Mucosa of gallbladder (tissue), 1 donor: ENCODE measurements at regions not wholly inside any gene's neighbourhood (a gene's known extent, or its start where the extent isn't known, plus 50 kb on each side); places are given as distances from the start of the nearest gene placed in this dataset.

Experiments used
- DNase-seq: peaks from one replicate; pipeline ENCODE4 v3.0.0-alpha.2; 2020; ENCODE audit warnings: low spot score
- donor health status: DM: no; HTN: no; CAD: no.

DNA sequence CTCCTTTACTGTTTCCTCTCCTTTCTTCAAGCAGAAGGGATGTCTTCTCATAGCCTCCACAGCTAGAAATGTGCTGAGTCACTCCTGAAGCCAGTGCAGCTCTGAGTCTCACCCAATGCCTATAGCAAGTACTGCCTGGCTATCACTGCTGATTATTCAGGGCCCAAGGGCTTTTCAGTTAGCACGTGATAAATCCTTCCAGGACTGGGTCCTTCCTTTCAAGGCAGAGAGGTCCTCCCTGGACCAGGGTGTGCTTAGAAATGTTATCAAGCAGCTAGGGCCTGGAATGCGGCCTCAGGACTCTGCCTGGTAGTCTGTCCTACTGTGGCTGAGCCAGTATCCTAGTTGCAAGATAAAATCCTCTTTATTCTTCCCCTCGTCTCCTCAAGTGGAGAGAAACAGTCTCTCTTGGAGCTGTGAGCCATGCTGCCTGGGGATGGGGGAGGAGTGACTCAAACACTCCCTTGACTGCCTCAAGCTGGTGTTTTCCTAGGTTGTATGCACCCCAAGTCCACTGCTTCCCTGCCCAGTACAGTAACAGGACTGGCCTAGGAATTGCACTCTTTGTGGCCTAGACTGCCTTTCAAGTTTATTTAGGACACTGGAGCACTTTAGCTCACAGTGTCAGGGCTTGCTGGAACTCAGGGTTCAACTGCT is 198.7 kb upstream of the SERP2 start:
- no peak for DNase-seq

DNA sequence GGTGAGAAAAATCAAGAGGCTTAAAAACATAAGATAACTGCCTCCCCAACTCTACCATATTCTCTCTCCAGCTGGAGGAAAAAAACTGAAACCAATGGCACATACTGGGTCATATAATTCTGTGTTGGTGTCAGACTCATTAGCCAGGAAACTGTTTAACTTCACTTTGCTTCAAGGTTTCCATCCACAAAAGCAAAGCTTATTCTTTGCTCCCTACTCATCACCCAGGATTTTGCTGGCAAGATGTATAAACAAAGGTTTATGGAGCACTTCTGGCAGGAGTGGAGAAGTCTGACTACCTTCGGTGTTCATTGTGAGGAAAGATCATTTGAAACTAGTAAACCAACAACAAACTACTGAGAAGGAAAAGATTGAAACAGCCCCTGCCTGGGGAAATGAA is 197.5 kb upstream of the SERP2 start:
- DNase-seq, result no peak

DNA sequence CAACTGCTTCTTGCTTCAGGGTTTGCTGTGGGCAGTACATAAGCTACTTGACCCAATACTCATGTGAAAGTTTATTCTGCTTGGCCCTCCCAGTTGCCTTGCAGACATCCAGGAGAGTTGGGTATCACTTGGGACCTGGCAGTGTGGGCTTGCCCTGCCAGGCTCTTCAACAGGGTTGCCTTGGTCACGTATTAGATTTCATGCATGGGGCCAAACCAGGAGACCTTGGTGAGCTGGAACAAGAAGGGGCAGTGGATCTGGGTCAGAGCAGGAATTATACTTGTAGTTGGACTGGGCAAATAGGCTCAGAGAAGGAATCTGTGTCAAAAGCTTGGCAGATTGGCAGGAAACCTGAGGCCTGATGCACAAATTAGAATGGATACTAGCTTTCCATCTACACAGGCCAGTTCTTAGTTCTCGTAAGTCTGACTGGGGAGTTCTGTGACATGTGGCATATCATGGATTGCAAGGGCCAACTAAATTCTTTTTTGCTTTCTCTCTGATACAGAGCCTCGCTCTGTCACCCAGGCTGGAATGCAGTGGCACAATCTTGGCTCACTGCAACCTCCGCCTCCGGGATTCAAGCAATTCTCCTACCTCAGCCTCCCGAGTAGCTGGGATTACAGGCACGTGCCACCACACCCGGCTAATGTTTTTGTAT is 192.6 kb upstream of the SERP2 start:
- no peak for DNase-seq

DNA sequence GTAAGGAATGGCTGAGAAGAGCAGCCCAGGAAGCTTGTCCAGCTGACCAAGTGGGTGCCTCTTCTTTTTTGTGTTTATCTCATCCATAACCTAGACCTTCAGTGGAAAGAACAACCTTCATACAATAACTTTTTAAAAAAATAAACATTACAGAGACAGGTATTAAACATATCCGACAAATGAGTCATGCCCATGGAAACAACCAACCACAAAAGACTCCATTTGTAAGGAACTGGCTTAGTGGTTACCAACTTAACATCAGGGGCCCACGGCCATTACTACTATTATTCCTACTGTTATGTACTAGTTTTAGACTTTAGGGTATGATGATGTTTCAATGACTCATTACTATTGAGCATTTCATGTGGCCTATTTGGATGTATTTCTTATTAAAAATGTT is 191.7 kb upstream of the SERP2 start:
- DNase-seq, result no peak

DNA sequence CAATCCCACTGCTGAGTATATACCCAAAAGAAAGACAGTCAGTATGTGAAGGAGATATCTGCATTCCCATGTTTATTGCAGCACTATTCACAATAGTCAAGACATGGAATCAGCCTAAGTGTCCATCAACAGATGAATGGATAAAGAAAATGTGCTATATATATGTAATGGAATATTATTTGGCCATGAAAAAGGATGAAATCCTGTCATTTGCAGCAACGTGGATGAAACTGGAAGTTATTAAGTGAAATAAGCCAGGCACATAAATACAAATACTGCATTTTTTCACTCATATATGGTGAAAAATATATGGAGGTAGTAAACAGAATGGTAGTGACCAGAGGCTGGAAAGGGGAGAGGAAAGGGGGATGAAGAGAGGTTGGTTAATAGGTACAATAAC is 188.9 kb upstream of the SERP2 start:
- DNase-seq, result no peak

DNA sequence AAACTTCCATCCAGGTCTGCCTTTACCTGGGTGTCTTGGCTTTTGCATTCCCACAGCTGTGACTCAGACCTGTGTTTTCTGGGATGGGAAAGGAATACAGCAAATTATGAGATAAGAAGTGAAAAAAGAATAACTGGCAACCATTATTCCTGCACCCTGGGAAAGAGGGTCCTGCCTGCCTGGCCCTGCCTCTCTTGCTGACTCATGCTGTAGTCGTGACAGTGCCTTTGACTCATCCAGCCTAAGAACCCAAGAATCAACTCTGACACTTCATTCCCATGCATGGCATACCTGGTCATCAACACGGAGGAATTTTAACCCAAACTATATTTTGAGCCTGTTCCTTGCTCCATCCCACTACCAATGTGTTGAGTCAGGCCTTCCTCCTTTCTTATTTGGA is 185.4 kb upstream of the SERP2 start:
- no peak for DNase-seq

DNA sequence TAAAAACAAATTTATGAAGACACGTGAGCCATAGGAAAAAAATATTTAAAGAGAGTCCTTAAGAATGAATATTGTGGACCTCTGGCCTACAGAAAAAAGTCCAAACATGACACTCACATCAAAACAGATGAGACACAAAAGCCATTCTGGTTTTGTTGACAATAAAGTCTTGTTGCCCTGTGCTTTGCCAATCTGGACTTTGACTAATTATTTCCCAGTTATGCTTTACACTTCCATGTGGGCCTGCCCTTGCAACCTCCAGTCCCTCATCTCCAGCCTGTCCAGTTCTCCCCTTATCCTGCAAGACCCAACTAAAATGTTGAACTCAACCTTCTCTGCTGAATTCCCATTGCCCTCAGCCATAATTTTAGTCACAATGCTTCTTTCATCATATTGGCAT is 184.5 kb upstream of the SERP2 start:
- no peak for DNase-seq

DNA sequence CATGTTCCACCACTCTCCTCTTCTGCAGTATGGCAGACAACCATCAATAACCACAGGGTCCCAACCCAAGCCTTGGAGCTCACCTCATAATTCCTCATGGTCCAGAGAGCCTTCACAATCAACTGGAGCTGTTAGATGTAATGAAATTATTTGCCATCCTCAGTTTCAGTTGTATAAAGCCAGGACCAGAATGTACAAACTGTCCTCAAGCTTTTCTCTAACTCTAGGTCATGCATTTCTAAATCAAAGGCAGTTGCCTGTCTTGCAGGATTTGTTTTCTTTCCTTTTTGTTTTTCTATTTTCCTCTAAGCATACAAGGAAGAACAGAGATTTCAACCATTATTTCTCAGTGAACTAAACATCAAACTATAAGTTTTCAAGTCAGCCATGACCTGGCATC is 182.5 kb upstream of the SERP2 start:
- no peak for DNase-seq

DNA sequence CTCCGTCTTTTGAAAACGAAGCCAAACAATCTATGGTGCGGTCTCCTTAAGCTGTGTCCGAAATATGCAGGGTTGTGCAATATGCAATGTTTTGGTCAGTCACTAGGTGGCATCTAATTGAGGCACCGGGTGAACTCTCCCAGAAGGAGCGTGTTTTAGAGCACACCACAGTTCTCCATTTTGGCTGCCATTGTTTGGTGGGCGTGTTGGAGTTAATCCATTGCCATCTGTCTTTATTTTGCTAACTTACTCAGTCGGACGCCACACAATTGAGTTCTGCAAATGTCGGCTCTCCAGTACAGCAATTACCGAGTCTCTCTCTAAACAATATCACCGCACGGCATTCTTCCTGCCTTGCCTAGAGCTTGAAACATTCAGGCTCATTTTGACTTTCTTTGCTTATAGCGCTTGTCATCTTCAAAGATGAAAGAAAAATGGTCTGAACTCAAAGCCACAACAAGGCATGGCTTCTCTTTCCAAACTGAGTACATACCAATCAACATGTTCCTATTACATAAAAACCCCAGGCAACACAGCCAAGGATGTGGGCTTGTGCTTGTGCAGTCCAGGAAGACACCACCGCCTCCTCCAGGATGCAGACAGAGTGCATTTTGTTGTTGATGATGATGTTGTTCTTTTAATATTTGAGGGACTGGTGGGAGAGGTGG is 182.0 kb upstream of the SERP2 start:
- DNase-seq, result peak; percentile 53

DNA sequence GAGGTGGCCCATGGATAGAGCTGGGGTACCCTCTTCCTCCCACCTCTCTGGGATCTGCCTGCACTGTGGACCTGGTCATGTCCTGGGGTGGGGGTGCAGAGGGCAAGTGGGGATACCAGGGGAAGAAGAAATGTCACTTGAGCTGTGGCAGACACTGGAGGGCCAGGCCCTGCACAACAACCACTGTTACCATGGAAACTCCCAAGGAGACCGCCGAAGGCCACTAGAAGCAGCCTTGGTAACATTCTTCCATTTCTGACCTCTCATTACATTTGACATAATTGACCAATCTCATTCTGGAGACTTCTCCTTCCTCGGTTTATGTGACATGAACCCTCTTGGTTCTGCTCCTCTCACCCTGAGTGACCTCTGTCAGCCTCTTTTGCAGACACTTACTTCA is 179.9 kb upstream of the SERP2 start:
- DNase-seq, result no peak

DNA sequence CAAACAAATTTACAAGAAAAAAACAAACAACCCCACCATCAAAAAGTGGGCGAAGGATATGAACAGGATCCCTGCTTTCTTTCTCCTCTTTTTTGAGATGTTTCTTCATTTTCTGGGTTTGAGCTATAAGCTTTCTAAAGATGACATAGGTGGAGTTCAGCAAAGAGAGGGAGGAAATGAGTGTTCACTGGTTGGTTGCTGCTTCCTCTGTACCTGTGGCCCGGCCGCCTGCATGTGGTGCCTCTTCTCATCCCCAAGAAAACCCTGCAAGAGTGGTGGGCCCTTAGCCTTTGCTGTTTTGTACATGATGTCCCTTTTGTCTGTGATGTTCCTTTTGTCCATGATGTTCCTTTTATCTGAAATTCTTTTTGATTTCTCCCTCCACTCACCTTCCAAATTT is 178.4 kb upstream of the SERP2 start:
- DNase-seq, result no peak

DNA sequence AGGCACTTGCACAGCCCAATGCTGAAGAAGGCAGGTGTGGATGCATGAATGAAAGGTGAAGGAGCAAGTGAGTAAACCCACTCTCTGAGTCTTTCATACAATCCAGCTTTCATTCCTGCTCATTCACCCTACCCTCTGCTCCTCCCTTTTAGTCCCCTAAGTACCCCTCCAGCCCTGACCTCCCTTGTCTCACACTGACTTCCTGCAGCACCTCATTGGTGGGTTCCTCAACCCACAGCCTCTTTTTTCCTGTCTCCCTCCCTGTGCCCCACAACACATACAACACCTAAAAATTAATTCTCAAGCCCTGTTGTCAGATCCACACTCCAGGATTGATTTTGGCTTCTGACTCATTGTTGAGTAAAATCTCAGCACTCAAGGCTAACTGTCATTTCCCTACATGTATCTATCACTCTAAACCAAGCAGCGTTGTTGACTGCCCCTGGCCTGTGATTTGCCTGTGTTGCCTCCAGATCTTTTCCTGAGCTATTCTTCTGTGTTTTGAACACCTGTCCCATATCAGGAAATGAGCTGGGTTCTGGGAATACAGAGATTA is 177.3 kb upstream of the SERP2 start:
- DNase-seq, result no peak

DNA sequence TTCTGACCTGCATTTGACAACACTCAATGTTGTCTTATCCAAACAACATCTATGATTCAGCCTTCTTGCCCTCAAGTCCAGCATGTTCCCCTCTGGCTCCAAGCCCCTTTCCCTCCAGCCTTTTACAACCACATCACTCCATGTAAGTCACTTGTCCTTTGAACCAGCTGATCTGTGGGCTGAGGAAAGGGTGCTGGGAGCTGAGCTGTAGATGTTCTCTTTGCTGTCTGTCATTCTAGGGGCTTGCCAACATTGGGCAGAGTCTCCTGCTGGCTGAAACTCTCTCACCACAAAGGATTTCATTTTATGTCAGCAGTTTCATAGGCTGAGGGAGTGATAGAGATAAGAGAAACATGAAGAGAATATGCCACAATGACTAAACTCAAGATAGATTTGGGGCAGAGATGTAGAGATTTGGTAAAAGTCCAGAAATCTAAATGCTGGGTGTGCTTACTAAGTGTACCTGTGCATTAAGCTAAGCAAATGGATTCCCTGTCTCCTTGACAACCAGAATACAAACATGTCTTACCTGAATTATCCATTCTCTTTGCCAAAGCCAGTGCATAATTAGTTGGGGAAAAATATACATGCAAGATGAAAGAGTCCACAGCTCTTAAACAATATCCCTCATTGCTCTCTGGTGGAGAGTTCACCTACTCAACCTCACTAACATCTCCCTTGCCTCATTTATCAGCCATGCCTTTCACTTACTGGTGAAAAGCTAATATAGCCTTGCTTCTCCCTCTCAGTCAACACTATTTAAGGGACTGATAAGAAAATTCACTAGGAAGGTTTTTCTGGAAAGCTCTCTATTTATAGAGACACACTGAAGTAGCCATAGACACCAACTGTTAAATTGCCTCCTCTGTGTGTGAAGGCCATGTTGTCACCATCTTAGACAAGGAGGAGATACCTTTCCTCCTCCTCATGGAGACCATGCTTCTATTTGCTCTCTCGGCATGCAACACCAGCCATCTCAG is 175.5 kb upstream of the SERP2 start:
- no peak for DNase-seq

DNA sequence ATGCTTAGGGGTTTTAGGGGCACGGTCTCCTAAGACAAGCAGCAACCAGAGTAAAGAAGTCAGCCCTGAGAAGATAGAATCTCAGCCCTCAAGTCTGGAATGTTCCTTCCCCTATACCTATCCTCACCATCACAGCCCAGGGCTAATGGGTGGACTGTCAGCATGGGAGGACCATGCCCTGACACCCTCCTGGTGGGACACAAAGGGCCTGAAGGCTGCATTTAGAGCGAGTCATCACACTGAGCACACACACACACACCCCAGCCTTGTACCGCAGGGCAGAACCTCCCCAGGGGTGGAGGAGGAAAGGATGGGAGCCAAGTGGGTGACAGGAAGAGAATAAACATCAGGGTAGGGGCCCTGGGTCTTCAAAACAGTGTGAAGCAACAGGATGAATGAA is 174.8 kb upstream of the SERP2 start:
- no peak for DNase-seq

DNA sequence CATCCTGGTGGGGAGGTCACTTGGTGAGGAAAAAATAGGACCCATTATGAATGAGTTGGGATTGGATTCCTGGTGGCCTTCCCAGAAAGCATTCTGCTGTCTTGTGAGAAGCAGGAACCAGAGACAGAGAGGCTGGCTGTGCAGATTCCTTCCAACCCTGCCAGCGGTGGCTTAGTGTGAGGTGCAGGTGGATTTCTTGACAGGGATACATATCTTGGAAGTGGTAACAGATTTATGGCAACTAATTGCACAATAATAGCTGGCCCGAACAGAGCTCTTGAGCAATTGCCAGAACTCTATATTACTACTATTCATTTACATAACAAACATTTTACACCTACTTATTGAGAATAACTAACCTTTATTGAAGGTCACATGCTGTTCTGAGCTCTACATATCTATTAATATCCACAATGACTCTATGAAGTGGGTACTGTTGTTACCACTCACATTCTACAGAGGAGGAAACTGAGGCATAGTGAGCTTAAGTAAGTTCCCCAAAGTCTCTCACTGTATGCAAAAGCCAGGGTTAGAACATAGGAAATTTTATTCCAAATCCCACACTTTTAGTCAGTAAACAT is 173.9 kb upstream of the SERP2 start:
- DNase-seq, result no peak

DNA sequence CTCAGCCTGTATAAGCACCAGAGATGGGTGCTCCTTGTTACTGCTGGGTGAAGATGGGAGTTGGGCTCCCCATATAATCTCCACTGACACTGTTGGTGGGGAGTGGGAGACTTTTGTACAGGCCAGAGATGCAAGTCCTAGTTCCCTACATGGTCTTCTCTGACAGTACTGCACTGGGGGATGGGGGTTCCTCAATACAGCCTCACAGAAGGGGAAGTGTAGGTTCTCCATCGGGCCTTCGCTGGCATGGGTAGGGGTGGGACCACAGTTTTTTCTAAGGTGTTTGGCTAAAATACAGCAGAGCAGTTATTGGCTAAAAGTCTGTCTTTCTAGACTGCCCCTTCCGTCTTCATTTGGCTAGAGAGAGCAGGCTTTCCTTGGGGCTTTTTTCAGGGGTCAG is 167.2 kb upstream of the SERP2 start:
- DNase-seq, result no peak

DNA sequence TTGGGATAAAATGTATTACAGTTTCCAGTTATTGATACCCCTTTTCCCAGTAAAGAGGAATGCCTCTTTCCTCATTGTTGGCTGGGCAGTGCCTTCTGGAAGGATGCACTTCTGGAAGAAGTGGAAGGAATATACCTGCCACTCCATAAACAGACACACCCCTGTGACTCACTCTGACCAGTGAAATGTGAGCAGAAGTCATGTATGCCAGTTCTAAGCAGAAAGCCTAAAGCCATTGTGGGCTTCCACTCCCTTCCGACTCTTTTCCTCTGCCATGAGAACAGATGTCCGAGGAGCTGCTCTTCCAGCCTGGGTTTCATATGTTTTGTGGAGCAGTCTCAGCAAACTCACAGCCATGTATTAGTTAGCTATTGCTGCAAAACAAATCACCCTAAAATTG is 166.1 kb upstream of the SERP2 start:
- no peak for DNase-seq

DNA sequence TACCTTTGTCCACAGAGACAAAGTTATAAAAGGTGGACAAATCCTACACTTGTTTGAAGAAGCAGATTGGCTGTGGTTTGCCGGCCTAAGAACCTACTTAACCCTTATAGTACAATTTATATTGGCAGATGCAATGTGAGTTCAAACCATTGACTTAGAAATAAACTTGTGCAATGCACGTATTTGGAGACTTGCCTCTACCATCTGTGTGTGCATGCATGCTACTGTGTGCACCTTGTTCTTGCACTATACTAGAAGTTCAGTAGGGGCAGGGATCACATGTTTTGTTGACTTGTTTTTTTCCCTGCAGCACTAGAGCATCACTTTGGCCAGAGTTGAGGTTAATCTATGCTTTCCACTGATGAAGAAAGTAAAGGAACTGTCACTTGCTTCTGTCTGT is 163.1 kb upstream of the SERP2 start:
- DNase-seq, result no peak

DNA sequence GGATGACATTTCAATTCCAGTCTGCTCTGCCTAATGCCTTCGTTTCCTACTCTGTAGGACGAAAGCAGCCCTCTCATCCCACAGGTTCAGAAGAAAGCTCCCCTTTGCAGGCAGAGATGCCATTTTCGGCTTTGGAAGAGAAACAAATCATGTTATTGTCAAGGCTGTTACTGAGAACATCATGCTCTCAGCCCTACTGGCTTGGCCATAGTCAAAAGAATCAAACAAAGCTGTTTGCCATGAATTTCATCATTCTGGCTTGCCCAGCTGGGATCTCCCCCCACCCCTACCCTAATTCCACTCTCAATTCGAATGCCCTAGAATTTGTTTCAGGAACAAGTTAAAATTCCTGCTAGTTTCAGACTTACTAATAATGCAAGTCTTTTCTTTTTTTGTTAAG is 162.3 kb upstream of the SERP2 start:
- no peak for DNase-seq

DNA sequence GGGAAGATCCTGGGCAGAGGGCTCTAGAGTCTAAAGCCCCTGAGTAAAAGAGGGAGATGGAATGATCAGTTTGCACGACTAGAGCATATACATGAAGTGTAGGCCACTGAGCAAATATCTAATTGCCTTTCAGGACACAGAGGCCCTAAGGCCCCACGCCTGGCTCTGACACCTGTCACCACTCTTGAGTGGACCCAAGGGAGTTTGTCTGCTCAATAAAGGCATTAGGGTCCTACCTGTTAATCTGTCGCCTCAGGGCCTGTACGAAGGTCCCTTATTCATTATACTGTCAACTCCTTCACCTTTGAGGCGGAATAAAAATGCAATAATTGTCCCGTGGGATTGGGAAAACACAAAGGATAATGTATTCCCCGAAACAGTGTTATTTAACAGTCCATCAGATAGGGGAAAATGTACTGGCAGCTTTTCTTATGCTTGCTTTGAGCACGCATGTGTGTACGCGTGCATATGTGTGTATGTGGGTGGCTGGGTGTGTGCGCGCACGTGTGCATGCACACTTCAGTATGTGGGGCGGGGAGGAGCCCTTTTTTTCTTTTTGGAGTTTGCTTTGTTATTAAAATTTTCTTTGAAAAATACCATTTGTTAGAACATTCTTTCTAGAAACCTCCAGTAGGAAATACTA is 161.8 kb upstream of the SERP2 start:
- DNase-seq, result no peak
